Epidermal melanocyte (primary cell): ENCODE measurements at regions not wholly inside any gene's neighbourhood (a gene's known extent, or its start where the extent isn't known, plus 50 kb on each side); places are given as distances from the start of the nearest gene placed in this dataset.
"Not testable (repeated sequence)": the region's sequence is repeated elsewhere in the genome, so short reads cannot be mapped to it uniquely, and the experiment has no call there.

Experiments
- DNase-seq: peaks from one replicate; pipeline ENCODE4 v3.0.0; 2011; ENCODE audit warnings: low spot score; ENCODE audit not compliant: insufficient read length

- DNase-seq = no peak
These were observed 199.5 kb upstream of the TPRG1 start for GRCh38 chr3:188972310-188972709.

- no peak for DNase-seq
These were observed 196.7 kb upstream of the TPRG1 start for GRCh38 chr3:188974856-188975599.

DNA sequence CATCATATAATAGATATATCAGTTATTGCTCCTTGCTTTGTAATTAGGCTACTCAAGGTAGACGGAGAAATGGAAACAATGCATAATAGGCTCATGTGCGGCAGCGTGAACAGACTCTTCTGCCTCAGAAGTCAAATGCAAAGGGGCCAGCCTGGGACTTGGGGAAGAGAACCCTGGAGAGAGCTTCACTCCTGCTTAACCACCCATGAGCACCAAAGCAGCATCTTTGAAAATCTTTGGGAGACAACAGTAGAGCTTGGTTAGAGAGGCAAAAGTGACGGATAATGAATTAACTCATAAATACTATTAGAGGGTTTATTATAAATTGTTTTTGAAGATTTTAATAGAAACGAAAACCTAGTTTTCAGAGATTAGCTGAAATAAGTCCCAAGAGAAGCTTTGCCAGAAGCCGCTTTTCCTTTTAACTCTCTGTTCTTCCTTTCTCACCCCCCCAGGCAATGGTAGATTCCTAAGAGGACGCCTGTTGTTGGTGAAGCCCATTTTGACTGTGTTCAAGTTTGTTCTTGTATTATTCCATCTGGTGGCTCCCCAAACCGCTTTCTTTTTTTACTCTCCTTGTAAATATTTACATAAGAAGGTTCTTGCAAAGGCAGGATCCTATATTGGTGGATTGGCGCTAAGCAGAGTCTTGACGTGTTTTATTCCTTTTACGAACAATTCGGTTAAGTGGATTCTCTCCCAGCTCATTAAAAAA lies 196.0 kb upstream of the TPRG1 start:
- DNase-seq = no peak

- DNase-seq = no peak
These were observed 195.4 kb upstream of the TPRG1 start for GRCh38 chr3:188976407-188976806.

DNA sequence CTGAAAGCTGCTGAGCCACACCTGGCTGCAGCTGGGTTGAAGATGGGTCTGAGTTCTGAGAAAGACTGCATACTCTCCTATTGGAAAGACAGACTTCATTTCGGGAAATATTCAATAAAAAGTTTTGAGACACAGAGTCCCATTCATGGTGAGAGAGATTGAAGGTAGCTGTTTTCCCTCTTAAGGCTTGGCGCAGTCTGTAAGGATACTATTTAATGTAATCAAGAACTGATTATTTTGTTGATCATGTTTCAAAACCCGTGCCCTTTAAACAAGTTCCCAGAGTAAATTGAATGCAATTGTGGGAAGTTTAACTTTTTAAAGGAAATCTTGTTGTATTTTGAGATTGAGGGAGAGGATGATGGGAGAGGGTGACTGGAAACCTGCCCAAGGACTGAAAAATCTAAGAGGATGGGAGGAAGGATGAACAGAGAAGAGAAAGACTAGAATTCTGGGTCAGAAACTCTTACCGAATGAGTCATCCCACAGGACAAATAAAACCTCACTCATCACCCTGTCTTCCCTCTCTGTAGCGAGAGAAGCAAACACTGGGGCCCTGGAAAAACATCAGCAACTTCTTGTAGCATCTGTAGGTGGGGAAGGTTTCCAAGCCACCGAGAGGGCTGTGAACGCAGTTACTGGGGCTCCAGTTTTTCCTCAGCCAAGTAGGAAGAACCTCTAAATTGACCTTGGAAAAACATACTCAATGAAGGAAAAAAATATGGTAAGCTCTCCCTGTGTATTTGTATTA lies 193.2 kb upstream of the TPRG1 start:
- no peak for DNase-seq

DNA sequence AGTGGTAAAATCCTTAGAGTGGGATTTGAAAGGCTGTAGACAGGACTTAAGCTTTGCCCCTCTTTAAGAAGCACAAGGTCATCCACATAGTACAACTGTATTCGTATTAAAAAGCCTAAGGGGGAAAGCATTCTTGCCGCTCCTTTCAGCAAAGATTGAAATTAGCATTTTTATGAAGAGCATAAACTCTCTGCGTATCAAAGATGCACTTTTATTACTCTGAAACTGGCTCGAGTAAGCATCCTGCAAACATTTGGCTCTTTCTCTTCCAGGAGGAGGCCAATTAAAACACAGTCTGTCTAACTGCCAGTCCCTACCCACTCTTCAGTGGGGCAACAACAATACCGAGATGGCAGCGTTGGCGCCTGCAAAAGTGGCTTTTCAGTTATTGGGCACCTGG lies 192.5 kb upstream of the TPRG1 start:
- no peak for DNase-seq

DNA sequence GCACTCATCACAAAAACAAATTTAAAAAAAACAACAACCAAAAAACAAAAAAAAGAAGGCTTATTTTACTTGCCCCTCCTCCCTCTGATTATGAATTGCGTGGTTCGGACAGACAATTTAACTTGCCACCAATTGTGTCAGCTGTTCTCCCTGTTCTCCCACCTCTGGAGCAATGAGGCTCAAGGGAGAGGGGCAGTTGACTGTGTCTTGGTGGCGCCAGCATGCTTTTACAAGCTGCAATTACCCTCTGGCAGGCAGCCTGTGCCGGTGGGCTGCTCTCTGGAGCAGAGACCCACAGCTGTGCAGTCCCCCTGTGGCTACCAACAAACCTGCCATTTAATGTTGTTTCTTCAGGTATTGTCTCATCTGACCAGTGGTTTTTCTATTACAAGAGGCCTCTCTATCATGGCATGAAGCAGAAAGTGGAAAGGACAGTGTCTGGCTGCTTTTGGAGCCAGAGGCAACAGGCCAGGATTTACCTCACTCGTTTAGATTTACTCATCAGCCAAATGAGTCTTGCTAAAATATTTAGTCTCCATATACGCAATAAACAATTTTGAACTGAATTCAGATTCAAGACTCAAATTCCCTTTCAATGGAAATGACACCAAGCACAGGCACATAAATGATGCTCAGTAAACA lies 192.0 kb upstream of the TPRG1 start:
- no peak for DNase-seq

DNA sequence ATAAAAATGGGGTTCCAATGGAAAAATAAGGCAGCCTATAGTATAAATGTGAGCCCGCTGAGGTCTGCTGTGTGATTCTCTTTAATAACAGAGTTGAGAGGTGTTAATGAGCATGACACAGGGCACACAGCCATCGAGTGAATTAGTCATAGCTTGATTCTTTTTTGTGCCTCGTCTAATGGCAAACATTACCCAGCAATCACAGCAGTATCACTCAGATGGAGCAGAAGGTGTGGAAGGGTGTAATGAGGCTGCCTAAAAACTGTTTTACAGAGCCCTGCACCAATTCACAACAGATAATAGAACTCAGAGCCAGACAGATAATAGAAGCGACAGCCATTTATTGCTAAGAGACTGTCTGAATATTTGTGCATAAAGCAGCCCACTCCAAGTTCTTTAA lies 178.6 kb upstream of the TPRG1 start:
- DNase-seq = no peak

DNA sequence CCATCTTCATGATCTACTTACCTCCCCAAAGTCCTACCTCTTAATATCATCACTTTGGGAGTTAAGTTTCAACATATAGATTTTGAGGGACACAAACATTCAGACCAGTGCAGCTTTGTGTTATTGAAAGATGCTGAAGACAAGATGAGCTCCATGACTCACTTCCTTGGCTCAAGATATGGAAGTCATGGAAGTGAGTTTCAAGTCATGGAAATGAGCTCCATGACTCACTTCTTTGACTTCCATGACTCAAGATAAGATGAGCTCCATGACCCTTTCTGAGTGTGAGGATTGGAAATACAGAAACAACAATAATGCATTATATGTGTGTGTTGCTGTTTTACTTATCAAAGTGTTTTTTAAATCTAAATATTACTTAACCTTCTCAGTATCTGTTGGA lies 170.2 kb upstream of the TPRG1 start:
- no peak for DNase-seq

DNA sequence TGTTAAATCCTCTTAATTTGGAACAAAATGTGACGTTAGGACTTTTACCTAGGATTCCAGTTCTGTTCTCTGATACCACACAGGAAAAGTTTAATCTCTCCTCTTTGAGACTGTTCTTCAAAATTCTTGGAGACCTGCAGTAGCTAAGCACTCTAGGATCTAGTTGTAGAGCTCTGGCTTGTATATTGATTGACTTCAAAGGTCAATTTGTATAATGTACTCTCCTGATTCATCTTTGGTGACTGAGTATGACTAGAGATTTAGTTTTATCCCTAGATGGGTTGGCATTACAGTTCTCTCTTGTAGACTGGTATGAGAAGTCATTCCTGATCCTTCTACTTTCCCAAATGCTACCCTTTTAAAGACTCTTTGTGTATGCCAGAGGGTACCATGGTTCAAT lies 168.4 kb upstream of the TPRG1 start:
- DNase-seq = no peak

DNA sequence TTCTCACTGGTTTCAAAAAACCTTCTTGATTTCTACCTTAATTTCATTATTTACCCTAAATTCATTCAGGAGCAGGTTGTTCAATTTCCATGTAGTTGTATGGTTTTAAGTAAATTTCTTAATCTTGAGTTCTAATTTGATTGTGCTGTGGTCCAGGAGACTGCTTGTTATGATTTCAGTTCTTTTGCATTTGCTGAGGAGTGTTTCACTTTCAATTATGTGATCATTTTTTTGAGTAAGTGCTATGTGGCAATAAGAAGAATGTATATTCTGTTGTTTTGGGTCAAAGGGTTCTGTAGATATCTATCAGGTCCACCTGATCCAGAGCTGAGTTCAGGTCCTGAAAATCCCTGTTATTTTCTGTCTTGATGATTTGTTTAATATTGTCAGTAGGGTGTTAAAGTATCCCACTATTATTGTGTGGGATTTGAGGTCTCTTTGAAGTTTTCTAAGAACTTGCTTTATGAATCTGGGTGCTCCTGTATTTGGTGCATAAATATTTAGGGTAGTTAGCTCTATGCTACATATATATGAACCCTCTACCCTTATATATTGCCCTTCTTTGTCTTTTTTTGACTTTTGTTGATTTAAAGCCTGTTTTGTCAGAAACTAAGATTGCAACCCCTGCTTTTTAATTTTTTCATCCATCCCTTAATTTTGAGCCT lies 158.4 kb upstream of the TPRG1 start:
- no peak for DNase-seq

DNA sequence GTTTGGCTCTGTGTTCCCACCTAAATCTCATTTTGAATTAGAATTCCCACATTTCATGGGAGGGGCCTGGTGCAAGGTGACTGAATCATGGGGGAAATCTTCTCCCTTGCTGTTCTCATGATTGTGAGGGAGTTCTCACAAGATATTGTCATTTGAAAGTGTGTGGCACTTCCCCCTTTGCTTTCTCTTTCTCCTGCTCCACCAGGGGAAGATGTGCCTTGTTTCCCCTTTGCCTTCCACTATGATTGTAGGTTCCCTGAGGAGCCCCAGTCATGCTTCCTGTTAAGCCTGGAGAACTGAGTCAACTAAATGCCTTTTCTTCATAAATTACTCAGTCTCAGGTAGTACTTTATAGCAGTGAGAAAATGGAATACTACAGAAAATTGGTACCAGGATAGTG lies 157.2 kb upstream of the TPRG1 start:
- no peak for DNase-seq

- DNase-seq = not testable (repeated sequence)
These were observed 148.9 kb upstream of the TPRG1 start for GRCh38 chr3:189022576-189023466.

DNA sequence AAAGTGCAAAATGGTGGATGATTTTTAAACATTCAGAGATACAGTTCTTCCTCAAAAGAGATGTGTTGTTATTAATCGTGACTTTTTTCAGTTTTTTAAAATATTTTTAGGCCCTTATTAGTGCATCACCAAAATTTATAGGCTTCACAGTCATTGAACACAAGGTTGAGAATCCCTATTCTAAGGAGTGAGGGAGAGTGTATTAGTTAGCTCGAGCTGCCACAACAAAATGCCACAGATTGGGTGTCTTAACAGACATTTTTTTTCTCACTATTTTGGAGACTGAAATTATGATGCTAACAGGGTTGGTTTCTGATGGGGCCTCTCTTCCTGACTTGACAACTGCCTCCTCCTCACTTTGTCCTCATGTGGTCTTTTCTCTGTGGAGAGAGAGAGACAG lies 145.9 kb upstream of the TPRG1 start:
- no peak for DNase-seq

- no peak for DNase-seq
These were observed 144.1 kb upstream of the TPRG1 start for GRCh38 chr3:189027626-189028155.

GRCh38 chr3:189038773-189039745 lies 132.7 kb upstream of the TPRG1 start:
- DNase-seq = no peak

DNA sequence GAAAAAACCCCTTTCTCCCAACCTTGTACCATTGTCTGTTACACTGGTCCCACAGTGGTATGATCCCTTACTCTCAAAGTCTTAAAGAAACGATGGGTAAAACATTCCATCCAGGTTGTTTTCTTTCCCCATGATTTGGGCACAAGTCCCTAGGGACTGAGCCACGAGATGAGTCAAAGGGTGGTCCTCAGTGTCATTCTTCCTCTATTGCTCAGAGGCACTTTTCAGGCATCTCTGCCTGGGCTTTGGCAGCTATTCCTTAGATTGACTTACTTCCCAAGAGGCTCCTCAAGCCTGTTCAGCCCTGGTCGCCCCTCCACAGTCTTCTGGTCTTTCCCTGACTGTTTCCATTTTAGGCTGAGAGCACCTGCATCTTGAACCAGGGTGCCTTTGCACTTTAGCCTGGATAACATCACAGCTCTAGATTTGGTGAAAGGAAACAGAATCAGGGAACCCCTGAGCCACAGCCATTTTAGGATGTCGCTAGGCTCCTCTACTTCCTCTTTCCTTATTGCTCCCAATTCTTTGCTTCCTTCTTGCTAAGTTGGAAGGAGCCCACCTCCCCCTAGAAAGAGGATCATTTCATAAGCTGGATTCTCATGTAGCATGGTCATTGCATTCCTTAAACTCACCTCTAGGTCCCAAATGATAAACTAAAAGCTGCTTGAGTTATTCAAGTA lies 131.0 kb upstream of the TPRG1 start:
- DNase-seq = no peak

- no peak for DNase-seq
These were observed 130.2 kb upstream of the TPRG1 start for GRCh38 chr3:189041482-189042090.
